Cardiac muscle cell (in vitro differentiated cells and primary cell): ENCODE measurements at regions not wholly inside any gene's neighbourhood (a gene's known extent, or its start where the extent isn't known, plus 50 kb on each side); places are given as distances from the start of the nearest gene placed in this dataset.

ENCODE experiments used
- DNase-seq, 2 donors: peaks; one replicate each; pipeline versions ENCODE4 v3.0.0 to v3.0.0-alpha.2; 2010 to 2017; ENCODE audit warnings: low read depth in 1 of 2, low spot score in 1 of 2
- H3K27ac ChIP-seq: fragments of 200-600 bp; sonication (generic); 2 replicates; pipeline ENCODE4 v1.5.1; 2016
- H3K27me3 ChIP-seq: fragments of 200-600 bp; sonication (generic); 2 replicates; pipeline ENCODE4 v1.6.0; 2016; ENCODE audit warnings: control low read depth
- H3K36me3 ChIP-seq: fragments of 200-600 bp; sonication (generic); 2 replicates; pipeline ENCODE4 v1.5.1; 2016; ENCODE audit warnings: control low read depth
- H3K4me1 ChIP-seq: fragments of 200-600 bp; sonication (generic); 2 replicates; pipeline ENCODE4 v1.8.1; 2017; ENCODE audit warnings: low read depth, mild to moderate bottlenecking, mixed run types
- H3K4me3 ChIP-seq: fragments of 200-600 bp; sonication (generic); 2 replicates; pipeline ENCODE4 v1.5.1; 2016; ENCODE audit warnings: mild to moderate bottlenecking
- H3K9me3 ChIP-seq: fragments of 200-600 bp; sonication (generic); 2 replicates; pipeline ENCODE4 v1.5.1; 2017; ENCODE audit warnings: low read depth, mild to moderate bottlenecking, control low read depth
- TF ChIP-seq, protein P1 (sequence below): IDR thresholded peaks from 2 replicates; pipeline ENCODE4 v1.5.1; 2012; ENCODE audit warnings: low read depth, mild to moderate bottlenecking, low read length

DNA sequence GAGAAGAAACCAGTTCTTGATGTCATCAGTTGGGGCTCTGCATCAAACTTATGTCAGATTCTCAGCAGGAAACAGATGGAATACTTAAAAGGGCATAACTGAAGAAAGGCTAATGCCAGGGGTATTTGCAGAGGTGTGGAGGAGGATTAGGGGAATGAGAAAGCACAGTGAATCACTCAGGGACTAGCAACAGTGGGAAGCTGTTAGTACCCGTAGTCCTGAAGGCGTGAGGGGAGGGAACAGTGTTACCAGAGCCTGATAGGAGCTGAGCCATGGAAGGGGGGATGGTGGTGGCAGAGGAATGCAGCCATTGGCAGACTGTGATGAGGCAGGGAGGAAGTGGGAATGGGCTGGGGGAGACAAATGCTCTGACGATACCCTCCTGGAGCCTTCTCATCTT is 162.3 kb downstream of the UTP18 start:
- no peaks in the 10 kb centered on the region for H3K4me1 ChIP-seq
- H3K27me3 ChIP-seq: no peaks in the 10 kb centered on the region
- TF ChIP-seq, protein P1, sequence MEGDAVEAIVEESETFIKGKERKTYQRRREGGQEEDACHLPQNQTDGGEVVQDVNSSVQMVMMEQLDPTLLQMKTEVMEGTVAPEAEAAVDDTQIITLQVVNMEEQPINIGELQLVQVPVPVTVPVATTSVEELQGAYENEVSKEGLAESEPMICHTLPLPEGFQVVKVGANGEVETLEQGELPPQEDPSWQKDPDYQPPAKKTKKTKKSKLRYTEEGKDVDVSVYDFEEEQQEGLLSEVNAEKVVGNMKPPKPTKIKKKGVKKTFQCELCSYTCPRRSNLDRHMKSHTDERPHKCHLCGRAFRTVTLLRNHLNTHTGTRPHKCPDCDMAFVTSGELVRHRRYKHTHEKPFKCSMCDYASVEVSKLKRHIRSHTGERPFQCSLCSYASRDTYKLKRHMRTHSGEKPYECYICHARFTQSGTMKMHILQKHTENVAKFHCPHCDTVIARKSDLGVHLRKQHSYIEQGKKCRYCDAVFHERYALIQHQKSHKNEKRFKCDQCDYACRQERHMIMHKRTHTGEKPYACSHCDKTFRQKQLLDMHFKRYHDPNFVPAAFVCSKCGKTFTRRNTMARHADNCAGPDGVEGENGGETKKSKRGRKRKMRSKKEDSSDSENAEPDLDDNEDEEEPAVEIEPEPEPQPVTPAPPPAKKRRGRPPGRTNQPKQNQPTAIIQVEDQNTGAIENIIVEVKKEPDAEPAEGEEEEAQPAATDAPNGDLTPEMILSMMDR: no peak
- H3K9me3 ChIP-seq: no peaks in the 10 kb centered on the region
- H3K4me3 ChIP-seq: no peak overlapping the region
- H3K36me3 ChIP-seq: no peaks in the 10 kb centered on the region
- H3K27ac ChIP-seq: no peak overlapping the region
- DNase-seq: no peak

- no peaks in the 10 kb centered on the region for H3K27me3 ChIP-seq
- H3K27ac ChIP-seq: no peak overlapping the region
- H3K9me3 ChIP-seq: no peaks in the 10 kb centered on the region
- DNase-seq: no peak
- no peak overlapping the region for H3K4me3 ChIP-seq
- H3K36me3 ChIP-seq: no peaks in the 10 kb centered on the region
- no peaks in the 10 kb centered on the region for H3K4me1 ChIP-seq
- TF ChIP-seq, protein P1: no peak
These were observed 163.2 kb downstream of the UTP18 start for GRCh38 chr17:51423421-51424160.

- DNase-seq: no peak
- Histone ChIP-seq H3K27me3 (no peaks in the 10 kb centered on the region), H3K9me3 (no peaks in the 10 kb centered on the region), H3K27ac (no peak overlapping the region), H3K36me3 (no peaks in the 10 kb centered on the region), H3K4me3 (no peak overlapping the region), H3K4me1 (no peaks in the 10 kb centered on the region)
- TF ChIP-seq, protein P1: no peak
These were observed 165.4 kb downstream of the UTP18 start for GRCh38 chr17:51425773-51426172.

DNA sequence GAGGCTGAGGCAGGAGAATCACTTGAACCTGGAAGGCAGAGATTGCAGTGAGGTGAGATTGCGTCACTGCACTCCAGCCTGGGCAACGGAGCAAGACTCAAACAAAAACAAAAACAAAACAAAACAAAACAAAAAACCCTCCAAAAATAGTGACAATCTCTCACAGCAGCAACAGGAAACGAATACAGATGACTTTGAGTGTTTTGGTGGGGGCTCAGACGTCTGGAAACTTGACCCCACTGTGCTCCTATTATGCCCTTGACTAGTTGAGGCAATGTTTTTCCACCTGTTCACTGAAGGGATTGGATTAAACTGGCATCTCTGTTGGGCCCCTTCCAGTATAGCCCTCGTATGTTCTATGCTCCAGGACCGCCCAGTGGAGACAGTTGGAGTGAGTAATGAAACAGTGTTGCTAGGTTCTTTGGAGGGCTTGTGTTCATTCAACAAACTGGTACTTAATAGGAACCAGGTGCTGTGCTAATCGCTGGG is 167.0 kb downstream of the UTP18 start:
- Histone ChIP-seq H3K27ac (no peak overlapping the region), H3K27me3 (no peaks in the 10 kb centered on the region), H3K4me1 (no peaks in the 10 kb centered on the region), H3K4me3 (no peak overlapping the region), H3K9me3 (no peaks in the 10 kb centered on the region), H3K36me3 (no peaks in the 10 kb centered on the region)
- TF ChIP-seq, protein P1: no peak
- DNase-seq: no peak

- Histone ChIP-seq H3K4me3 (no peak overlapping the region), H3K36me3 (no peaks in the 10 kb centered on the region), H3K27me3 (no peaks in the 10 kb centered on the region), H3K9me3 (no peaks in the 10 kb centered on the region), H3K27ac (no peak overlapping the region), H3K4me1 (no peaks in the 10 kb centered on the region)
- TF ChIP-seq, protein P1: no peak
- no peak for DNase-seq
These were observed 167.5 kb downstream of the UTP18 start for GRCh38 chr17:51427856-51428255.
